GM18867 (cell line): ENCODE measurements at regions not wholly inside any gene's neighbourhood (a gene's known extent, or its start where the extent isn't known, plus 50 kb on each side); places are given as distances from the start of the nearest gene placed in this dataset.
"Not testable (repeated sequence)": the region's sequence is repeated elsewhere in the genome, so short reads cannot be mapped to it uniquely, and the experiment has no call there.

Source experiments
- ATAC-seq: cut with Tn5 transposase; IDR thresholded peaks from one replicate; pipeline ENCODE4 v1.9.1; 2021; ENCODE audit warnings: mild to moderate bottlenecking, moderate library complexity; ENCODE audit not compliant: unreplicated experiment

- ATAC-seq = no peak
These were observed 235.0 kb downstream of the PTGER3 start for GRCh38 chr1:70812442-70813109.

GRCh38 chr1:70818401-70818800, 229.2 kb downstream of the PTGER3 start:
- ATAC-seq = no peak

- ATAC-seq = no peak
These were observed 228.4 kb downstream of the PTGER3 start for GRCh38 chr1:70819231-70819630.

DNA sequence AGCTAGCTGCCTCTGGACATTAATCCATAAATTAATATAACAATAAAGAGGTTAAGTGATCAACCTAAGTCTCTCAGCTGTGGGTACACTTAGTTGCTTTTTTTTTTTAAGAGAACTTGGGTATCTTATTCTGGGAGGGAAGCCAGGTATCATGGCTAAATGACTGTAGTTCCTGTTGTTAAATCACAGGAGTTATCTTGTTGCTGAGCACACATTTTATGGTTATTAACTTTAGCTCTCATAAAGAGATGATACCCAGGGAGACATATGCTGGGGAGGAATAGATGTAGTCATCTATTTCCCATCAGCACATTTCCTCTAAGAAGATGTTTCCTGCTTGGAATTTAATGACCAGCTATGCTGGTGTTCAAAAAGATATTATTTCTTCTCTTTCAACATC, 227.8 kb downstream of the PTGER3 start:
- ATAC-seq = no peak

DNA sequence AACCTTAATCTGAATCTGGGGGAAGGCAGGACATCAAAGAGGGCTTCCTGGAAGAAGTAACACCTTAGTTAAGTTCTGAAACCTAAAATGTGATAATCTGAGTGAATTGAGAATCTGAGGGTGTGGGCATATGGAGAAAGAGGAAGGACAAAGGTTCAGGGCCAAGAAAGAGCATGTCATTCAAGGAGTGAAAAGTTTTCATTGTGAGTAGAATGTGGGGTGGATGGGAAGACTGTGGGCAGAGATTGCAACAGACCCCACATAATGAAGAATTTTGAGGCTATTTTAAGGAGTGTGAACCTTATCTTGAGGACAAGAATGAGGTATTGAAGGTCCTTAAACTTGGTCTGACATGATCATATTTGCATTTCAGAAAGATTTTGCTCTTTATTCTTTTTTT, 227.2 kb downstream of the PTGER3 start:
- ATAC-seq = no peak

GRCh38 chr1:70820995-70821394, 226.6 kb downstream of the PTGER3 start:
- ATAC-seq = no peak

- no peak for ATAC-seq
These were observed 221.2 kb downstream of the PTGER3 start for GRCh38 chr1:70826428-70826827.

DNA sequence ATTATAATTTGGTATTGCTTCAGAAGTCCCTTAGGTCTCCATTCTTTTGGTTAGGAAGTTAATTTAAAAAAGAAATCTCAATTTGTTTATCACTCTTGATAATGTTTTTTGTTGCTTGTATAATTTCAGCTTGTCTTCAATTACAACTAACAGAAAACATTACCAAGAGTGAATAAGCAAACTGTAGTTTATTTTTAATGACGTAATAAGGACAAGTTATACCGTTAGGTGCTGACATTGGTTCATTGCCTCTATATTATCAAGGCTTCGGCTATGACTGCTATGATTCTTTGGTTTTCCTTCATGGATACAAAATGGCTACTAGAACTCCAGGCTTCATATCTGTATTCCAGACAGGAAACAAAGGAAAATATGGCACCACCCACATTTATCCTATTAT, 220.6 kb downstream of the PTGER3 start:
- ATAC-seq = no peak

- no peak for ATAC-seq
These were observed 219.4 kb downstream of the PTGER3 start for GRCh38 chr1:70828177-70828576.

GRCh38 chr1:70834365-70834764, 213.3 kb downstream of the PTGER3 start:
- ATAC-seq = not testable (repeated sequence)

DNA sequence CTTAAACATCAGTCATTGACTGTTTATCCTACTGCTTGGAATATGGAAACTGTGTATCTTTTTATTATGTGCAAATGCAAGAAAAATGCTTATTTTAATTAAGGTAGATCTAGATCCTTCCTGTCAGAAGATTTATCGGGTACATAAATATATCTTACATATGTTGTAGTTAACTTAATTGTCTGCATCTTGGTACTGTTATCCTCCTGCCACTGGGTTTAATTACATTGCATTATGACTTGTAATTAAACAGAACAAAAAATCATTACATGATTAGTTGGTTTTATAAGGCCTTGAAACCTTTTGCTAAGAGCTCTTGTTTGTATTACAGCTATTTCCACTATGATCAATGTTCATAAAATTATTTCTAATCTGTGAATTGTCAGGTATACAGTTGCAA, 211.2 kb downstream of the PTGER3 start:
- ATAC-seq = no peak

DNA sequence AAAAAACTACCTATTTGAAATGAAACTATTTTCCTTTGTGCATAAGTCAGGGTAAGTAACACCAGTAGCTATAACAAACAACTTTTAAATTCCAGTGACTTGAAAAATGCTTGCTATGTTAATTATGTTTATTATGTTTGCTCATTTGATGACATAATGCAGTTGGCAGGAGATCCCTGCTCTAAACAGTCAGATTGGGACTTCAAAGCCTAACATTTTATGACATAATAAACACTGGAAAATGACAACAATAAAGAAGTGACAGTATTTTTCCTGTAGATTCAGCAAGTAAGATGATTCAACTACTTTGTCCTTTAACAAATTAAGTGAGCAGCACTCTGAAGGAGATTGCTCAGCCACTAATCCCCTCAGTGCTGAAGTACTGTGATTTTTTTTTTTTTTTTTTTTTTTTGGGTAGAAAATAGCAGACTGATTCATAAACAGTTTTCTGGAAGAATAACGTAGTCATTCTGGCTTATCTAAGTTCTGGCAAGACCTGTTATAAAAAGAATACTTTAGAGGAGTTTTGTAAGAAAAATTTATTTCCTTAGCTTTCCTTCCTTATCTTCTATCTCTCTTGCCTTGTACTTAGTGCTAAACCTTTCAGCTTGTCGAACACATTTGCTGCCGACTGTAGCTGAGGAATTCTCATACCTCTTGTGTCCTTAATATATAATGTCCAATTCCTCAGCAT, 207.2 kb downstream of the PTGER3 start:
- no peak for ATAC-seq

GRCh38 chr1:70842562-70842961, 205.1 kb downstream of the PTGER3 start:
- ATAC-seq = no peak

DNA sequence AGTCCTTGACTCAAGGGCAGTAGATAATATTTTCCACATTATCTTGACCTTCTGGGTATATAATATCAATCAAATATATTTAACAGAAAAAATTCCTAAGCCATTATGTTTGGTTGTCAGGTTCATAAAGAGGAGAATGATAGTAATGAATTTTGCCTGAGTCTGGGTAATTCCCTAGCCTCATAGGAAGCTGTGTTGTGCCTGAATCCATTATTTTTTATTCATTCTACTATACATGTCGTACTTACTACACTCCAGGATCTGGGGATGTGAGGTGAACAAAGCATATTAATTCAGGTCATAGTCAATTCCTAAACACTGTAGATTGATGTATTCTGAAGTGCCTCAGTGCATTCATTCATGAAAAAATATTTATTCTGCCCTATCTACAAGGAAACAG, 204.2 kb downstream of the PTGER3 start:
- ATAC-seq = no peak

- ATAC-seq = no peak
These were observed 200.6 kb downstream of the PTGER3 start for GRCh38 chr1:70847013-70847412.

- no peak for ATAC-seq
These were observed 192.4 kb downstream of the PTGER3 start for GRCh38 chr1:70855203-70855602.

GRCh38 chr1:70856201-70856600, 191.4 kb downstream of the PTGER3 start:
- ATAC-seq = no peak

DNA sequence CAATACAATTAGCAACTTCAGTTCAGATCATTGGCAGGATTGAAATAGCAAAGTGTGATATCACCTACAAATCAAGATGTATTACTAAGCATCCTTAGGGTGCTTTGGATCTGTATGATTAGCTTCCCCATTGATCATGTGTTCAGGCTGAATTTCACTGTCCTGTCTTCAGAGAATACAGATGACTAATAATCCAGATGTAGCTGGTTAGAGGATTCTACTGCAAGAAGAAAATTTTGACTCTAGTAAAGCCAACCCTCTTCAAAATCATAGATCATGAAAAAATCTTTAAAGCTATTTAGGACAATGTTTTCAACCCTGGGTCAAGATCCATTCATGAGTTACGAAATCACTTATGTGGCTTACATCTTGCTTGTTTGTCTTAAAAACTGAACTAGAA, 184.4 kb downstream of the PTGER3 start:
- ATAC-seq = no peak

- ATAC-seq = no peak
These were observed 183.3 kb downstream of the PTGER3 start for GRCh38 chr1:70864302-70864701.

DNA sequence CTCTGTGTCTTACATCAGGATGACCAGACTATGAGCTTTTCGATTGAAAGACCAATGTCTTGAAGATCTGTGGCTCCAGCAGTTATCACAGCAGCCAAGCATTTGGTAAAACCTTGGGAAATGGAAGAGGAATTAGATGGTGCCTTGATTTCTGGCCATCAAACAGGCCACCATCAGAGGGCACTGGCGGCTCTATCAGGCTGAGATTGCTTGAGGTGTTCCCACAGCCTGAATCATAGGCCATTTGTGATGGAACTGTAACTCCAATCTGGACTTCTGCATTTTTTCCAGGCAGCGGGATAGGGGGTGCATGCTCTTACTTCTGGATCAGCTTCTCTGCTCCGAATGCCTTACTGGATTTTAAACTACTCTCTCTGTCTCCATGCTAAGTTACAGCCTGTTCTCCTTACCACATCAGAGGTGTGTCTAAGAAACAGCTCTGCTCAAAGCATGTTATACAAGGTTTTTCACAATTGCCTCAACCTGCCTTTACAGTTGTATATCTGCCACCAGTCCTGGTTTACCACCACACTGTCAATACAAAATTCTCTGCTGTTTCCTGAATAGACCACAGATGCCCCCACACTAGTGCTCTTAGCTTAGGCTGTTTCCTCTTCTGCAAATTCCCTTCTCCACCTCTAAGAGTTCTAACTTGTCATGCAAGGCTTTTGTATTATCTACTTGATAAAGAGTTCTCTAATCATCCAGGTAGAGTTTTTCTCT, 180.9 kb downstream of the PTGER3 start:
- no peak for ATAC-seq

DNA sequence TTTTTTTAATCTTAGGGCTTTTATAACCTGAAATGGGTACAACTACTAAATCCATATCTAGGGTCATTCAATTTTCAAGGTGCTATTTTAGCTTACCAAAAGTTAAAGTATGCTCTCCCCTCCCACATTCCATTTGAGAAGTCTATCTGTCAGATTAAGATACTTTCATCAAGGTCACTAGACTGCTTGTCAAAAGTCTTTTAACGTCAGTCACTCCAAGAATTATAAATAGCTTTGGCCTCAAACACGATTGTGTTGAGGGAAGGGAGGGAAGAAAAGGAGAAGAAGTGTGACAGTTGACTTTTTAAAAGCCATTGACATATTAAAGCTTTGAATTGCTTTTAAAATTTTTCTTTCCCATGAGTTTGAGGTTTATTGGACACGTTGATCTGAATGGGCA, 175.8 kb downstream of the PTGER3 start:
- no peak for ATAC-seq

DNA sequence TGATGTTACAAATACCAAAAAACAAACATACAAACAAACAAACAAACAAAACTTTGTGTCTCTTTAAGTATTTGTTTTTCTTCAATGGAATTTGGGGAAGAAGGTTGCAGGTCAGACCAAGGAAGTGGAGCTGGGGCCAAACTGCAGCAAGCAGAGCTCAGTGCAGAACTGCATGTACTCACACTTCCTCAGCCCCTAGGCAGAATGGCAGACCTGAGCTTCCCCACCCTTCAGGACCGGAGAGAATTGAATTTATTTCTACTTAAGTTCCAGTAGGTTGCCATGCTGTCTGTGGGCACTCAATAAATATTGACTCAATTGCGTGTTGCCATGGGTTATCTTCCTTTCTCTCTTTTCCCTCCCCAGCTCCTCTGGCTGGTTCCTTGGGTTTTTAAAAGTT, 173.6 kb downstream of the PTGER3 start:
- ATAC-seq = no peak
